ENCODE measurements at regions not wholly inside any gene's neighbourhood (a gene's known extent, or its start where the extent isn't known, plus 50 kb on each side); places are given as distances from the start of the nearest gene placed in this dataset.

DNA sequence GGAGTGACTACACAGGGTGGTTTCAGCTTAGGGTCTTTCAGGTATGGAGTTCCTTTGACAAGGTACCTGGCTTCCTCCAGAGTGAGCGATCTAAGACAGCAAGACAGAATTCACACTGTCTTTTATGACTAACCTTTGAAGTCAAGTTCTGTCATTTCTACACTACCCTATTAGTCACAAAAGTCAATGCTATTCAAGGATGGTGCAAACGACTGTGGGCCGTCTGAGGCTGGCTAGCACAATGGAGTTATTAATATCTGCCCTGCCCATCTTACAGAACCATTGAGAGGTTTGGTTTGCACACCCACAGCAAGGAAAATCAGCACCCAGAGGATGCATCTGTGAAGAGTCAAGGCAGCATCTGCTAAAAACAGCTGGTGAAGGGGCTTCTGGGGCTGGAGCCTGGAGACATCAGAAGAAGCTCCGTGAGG, 62.9 kb upstream of the XCR1 start:
- no peak for TF ChIP-seq CREM (CRISPR knock-in tag; IDR thresholded peaks at IDR 0.05)
- no peak for TF ChIP-seq TEAD4 (CRISPR knock-in tag; IDR thresholded peaks at IDR 0.05)
- no peak for TF ChIP-seq CTCF (IDR thresholded peaks at IDR 0.05)
- TF ChIP-seq ESRRA (CRISPR knock-in tag; IDR thresholded peaks at IDR 0.05; ENCODE audit: borderline replicate concordance) = no peak
- no peak for TF ChIP-seq JAZF1 (CRISPR knock-in tag; IDR thresholded peaks at IDR 0.05)
- TF ChIP-seq ETV6 (CRISPR knock-in tag; IDR thresholded peaks at IDR 0.05) = no peak
- TF ChIP-seq ARID4B (CRISPR knock-in tag; IDR thresholded peaks at IDR 0.05; ENCODE audit: borderline replicate concordance) = no peak
- TF ChIP-seq, protein P1, sequence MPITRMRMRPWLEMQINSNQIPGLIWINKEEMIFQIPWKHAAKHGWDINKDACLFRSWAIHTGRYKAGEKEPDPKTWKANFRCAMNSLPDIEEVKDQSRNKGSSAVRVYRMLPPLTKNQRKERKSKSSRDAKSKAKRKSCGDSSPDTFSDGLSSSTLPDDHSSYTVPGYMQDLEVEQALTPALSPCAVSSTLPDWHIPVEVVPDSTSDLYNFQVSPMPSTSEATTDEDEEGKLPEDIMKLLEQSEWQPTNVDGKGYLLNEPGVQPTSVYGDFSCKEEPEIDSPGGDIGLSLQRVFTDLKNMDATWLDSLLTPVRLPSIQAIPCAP (CRISPR knock-in tag; IDR thresholded peaks at IDR 0.05) = no peak
- no peak for TF ChIP-seq JUN (CRISPR knock-in tag; IDR thresholded peaks at IDR 0.05)
- TF ChIP-seq, protein P2, sequence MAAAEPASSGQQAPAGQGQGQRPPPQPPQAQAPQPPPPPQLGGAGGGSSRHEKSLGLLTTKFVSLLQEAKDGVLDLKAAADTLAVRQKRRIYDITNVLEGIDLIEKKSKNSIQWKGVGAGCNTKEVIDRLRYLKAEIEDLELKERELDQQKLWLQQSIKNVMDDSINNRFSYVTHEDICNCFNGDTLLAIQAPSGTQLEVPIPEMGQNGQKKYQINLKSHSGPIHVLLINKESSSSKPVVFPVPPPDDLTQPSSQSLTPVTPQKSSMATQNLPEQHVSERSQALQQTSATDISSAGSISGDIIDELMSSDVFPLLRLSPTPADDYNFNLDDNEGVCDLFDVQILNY (CRISPR knock-in tag; IDR thresholded peaks at IDR 0.05) = no peak
- no peak for TF ChIP-seq TCF7 (CRISPR knock-in tag; IDR thresholded peaks at IDR 0.05; ENCODE audit: low read depth)
